ENCODE measurements at regions not wholly inside any gene's neighbourhood (a gene's known extent, or its start where the extent isn't known, plus 50 kb on each side); places are given as distances from the start of the nearest gene placed in this dataset.
"Not testable (repeated sequence)": the region's sequence is repeated elsewhere in the genome, so short reads cannot be mapped to it uniquely, and the experiment has no call there.

DNA sequence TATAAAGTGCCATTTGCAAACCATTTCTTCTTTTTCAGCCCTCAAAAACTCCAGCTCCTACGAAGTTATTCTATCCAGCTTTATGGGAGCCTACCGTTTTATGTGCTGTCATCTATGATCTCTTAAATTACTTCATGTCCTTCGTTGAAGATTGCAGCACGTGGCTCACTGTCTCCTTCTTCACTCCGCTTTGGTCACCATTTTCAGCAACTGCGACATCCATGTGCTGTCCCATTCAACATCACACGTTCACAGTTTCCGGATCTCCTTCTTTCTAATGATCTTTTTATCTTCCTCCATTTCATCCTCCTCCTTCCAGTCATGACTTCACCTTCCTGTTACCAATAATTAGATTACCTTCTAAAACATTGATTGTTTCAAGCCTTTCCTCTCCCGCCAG, 143.3 kb upstream of the KRAS start:
- intact Hi-C loops (cut with DNase I): no loop called here
- no peaks in the 10 kb centered on the region for H3K27me3 ChIP-seq
- no peaks in the 10 kb centered on the region for H3K9me3 ChIP-seq
- H3K36me3 ChIP-seq: no peaks in the 10 kb centered on the region
- H3K4me1 ChIP-seq: no peaks in the 10 kb centered on the region
- no peak overlapping the region for H3K4me3 ChIP-seq
- WGBS, 2 donors: 69 to 84% methylated on average over 9 of the region's 9 CpGs
- TF ChIP-seq, protein P1, sequence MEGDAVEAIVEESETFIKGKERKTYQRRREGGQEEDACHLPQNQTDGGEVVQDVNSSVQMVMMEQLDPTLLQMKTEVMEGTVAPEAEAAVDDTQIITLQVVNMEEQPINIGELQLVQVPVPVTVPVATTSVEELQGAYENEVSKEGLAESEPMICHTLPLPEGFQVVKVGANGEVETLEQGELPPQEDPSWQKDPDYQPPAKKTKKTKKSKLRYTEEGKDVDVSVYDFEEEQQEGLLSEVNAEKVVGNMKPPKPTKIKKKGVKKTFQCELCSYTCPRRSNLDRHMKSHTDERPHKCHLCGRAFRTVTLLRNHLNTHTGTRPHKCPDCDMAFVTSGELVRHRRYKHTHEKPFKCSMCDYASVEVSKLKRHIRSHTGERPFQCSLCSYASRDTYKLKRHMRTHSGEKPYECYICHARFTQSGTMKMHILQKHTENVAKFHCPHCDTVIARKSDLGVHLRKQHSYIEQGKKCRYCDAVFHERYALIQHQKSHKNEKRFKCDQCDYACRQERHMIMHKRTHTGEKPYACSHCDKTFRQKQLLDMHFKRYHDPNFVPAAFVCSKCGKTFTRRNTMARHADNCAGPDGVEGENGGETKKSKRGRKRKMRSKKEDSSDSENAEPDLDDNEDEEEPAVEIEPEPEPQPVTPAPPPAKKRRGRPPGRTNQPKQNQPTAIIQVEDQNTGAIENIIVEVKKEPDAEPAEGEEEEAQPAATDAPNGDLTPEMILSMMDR (IDR thresholded peaks at IDR 0.05): no peak
- no peak for FAIRE-seq
- DNase-seq: no peak
- ATAC-seq: no peak
- no peak overlapping the region for H3K27ac ChIP-seq

DNA sequence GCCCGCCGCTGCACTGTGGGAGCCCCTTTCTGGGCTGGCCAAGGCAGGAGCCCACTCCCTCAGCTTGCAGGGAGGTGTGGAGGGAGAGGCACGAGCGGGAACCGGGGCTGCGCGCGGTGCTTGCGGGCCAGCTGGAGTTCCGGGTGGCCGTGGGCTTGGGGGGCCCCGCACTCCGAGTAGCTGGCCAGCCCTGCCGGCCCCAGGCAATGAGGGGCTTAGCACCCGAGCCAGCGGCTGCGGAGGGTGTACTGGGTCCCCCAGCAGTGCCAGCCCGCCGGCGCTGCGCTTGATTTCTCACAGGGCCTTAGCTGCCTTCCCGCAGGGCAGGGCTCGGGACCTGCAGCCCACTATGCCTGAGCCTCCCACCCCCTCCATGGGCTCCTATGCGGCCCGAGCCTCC, 140.6 kb upstream of the KRAS start:
- H3K4me1 ChIP-seq; H3K27me3 ChIP-seq; FAIRE-seq; intact Hi-C loops (cut with DNase I); H3K27ac ChIP-seq; ATAC-seq; DNase-seq; H3K4me3 ChIP-seq; H3K9me3 ChIP-seq; H3K36me3 ChIP-seq: not testable (repeated sequence)
- WGBS, 2 donors: 90 to 94% methylated on average over 23 to 25 of the region's 25 CpGs

DNA sequence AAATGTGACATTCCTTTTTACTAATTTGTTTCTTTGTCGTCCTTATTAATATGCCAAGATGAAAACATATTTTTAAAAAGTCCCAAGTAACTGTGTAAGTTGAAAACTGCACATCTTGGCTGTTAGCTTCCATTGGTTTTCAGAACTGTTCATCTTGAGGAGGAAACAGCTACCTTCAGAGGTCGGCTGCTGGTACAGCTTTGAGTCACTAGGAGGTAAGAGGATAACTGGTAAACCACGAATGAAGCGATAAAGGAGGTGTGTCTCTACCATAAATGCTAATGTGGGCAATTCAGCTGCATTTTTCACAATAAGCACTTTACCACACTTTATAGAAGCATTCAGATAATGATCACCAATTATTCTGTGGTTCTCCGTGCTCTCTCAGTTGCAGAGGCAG, 137.5 kb upstream of the KRAS start:
- Histone ChIP-seq H3K4me1 (peaks cover 0 to 5% (median 4%) of the 10 kb centered on the region in 3 donors), H3K27ac (no peak overlapping the region), H3K27me3 (no peaks in the 10 kb centered on the region), H3K36me3 (no peaks in the 10 kb centered on the region), H3K4me3 (no peak overlapping the region), H3K9me3 (no peaks in the 10 kb centered on the region)
- WGBS, 2 donors: 69 to 70% methylated on average over 5 of the region's 5 CpGs
- TF ChIP-seq, protein P1 (IDR thresholded peaks at IDR 0.05): no peak
- DNase-seq (no peak), ATAC-seq (no peak), FAIRE-seq (no peak)
- intact Hi-C loops (cut with DNase I): no loop called here

DNA sequence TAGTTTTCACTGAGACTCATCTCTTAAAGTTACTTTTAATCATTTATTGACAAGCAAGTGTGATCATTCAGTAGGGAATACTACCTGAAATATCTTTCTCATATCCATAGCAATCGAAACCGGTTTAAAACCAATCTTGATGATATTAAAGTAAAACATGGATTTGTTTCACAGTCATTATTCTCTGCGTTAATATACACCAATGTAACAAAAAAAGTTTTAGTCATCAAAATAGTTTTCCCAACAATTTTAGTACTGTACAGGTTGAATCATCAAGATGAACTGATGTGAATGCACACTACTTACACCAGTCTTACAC, 137.0 kb upstream of the KRAS start:
- Histone ChIP-seq H3K4me3 (no peak overlapping the region), H3K9me3 (no peaks in the 10 kb centered on the region), H3K36me3 (no peaks in the 10 kb centered on the region), H3K27ac (no peak overlapping the region), H3K27me3 (no peaks in the 10 kb centered on the region), H3K4me1 (peaks cover 0 to 5% (median 4%) of the 10 kb centered on the region in 3 donors)
- DNase-seq (no peak), ATAC-seq (no peak), FAIRE-seq (no peak)
- TF ChIP-seq, protein P1 (IDR thresholded peaks at IDR 0.05): peak in 1 of 4 donors; percentile 3
- 47 to 56% methylated on average over 3 of the region's 3 CpGs for WGBS, 2 donors
- intact Hi-C loops (cut with DNase I): no loop called here

DNA sequence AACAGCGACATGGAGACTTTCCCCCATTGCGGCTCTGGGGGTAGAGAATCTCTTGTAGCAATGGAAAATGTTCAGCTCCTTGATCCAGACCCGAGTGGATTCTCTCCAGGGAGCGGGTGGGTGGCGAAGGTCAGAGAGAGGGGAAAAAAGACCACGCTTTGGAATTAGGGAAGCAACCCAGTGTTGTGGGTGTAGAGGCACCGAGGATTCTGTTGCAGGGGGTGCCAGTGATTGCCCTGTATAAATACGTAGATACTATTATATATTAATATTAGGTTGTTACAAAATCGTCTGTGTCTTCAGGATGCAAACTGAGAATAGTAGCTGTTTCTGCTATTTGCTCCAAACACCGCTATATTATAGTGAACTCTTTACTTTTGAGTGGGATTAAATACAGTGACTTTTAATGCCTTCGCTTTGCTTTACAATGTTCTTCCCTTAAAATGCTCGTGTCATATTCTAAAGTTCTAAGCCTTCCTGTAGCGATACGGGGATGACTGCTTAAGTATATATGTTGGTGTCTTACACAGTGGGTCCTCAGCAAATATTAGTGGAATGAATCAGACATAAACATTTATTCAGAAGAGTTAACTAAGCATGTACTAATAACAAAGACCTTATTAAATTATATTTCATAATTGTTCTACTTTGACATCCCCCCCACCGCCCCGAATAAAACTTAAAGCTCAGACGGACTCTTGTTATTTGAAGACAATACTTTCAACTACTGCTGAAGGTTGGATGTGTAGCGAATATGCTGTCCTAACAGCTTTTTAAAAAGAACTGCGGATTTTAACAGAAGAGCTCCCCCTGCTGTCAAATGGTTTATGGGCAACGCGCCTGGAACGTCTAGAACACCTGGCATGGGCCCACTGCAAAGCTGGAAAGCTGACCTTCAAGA, 136.4 kb upstream of the KRAS start:
- ATAC-seq: peak; percentile 44 to 77 (median 66)
- Histone ChIP-seq H3K4me1 (peaks cover 0 to 5% (median 4%) of the 10 kb centered on the region in 3 donors), H3K9me3 (no peaks in the 10 kb centered on the region), H3K4me3 (peak overlapping the region; percentile 36 to 67 (median 51)), H3K27me3 (no peaks in the 10 kb centered on the region), H3K36me3 (no peaks in the 10 kb centered on the region), H3K27ac (peak overlapping the region; percentile 96 to 99 (median 98))
- peak; percentile 86 for FAIRE-seq
- intact Hi-C loops (cut with DNase I): no loop called here
- TF ChIP-seq, protein P1 (IDR thresholded peaks at IDR 0.05): peak; percentile 48 to 77 (median 64)
- peak; percentile 81 to 91 (median 84) for DNase-seq
- 3% methylated on average over 22 of the region's 22 CpGs for WGBS, 2 donors
